NCI-H748 treated with DMSO at 0.1 percent for 48 hours (cell line): ENCODE measurements at regions not wholly inside any gene's neighbourhood (a gene's known extent, or its start where the extent isn't known, plus 50 kb on each side); places are given as distances from the start of the nearest gene placed in this dataset.
"Not testable (repeated sequence)": the region's sequence is repeated elsewhere in the genome, so short reads cannot be mapped to it uniquely, and the experiment has no call there.

Source experiments
- DNase-seq: peaks from one replicate; lab custom pipeline; 2025; lab: John Stamatoyannopoulos, UW

DNA sequence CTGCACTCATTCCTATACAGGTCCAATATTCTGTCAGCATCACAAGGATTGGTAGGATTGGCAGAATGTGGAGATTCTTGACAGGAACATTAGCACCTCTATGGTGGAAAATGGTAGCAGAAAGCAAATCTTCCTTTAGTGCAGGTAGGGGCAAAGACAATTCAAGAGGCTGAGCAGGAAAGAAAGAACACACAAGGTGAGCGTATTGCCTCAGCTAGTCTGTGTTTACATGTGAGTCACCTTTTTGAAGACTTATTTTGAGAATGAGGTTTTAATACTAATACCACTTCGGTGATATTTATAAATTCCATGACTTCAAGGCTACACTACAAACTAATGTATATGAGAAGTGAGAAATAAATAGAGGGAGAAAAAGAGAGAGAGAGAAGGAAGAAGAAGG lies 717.0 kb downstream of the BRINP1 start:
- DNase-seq: no peak

DNA sequence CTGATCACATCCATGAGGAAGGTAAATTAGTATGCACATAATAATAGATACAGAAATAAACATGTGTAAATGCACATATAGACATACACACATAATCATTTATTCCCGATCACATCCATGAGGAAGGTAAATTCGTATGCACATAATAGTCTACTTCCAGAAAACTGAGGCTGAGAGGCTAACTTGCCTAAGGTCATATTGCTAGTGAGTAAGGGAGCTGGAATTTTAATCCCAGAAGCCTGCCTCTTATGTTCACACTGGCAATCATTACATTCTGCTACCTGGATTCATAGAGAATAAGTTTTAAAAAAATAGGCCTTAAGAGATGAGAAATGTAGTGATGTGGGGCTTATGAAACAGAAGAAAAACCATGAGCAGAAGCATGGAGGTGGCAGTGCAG lies 716.3 kb downstream of the BRINP1 start:
- DNase-seq: no peak

DNA sequence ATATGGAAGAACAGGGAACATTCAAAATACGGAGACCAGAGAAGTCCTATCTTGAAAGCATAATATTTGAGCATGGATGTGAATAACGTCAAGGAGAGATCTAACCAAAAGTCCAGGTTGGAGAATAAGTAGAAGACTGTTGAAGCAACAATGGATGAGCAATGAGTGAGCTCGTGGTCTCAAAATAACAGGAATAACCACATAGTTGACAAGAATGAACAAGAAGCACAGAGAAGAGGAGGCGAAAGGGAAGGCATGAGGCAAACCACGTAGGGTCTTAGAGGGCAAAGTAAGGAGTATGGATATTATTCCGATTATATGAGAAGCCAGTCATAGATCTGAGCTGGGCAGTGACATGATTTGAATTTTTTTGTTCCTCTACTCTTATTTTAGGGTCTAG lies 710.2 kb downstream of the BRINP1 start:
- no peak for DNase-seq

- no peak for DNase-seq
Observed at GRCh38 chr9:118665226-118665919, 703.9 kb downstream of the BRINP1 start.

DNA sequence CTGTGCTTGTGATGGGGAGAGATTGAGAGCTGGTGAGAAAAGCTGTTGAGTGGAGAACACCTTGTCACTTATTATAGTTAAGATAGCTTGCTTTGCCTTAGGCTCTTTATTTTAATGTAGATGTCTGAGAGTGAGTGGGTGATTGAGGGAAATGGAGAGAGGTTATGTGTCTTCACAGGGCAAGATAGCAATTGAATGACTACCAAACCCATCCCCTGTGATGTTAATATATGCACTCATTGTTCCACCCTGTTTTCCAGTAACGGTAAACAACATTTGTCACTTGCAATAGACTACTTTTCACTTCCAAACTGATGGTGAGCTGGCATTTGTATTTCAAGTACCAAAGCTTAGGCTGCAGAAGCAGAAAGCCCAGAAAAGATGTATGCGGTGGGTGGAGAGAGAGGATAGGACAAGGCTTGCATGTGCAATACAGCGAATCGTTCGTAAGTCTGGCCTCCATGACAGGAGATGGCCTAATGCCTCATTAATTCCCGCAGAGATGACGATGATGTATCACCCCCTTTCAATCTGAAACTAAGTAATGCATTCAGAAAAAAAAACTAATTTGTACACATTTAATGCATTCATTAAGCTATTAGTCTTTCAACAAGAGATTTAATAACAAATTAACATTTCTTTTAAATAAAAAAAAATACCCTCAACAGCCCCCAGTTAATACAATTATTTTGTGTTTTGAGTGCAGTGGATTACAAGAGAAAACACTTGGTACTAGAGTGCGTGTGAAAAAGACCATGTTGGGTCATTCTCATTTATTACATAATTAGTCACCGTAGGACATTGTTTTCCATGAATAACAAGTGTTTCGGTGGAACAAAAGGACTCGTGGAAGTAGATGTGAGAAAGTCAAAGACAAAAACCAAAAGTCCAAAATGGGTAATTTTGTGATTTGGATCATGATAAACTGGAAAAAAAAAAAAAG lies 699.0 kb downstream of the BRINP1 start:
- DNase-seq: peak; percentile 99

DNA sequence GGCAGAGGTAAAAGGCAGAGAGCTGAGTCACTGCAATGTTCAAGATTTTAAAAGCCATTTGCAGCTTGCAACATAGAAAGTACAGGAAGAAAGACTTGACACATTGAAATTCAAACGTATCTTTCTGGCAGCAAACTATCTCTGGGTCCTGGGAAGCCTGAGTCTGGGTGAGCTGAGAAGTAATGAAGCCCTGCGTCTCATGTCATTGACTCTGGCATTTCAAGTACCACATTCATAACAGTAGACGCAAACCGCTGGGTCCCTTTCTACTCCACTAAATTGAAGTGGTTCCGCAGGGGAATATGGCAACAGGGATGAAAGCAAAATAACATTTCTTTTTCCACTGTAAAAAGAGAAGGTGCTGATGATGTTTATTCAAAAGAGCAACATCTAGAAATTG lies 694.3 kb downstream of the BRINP1 start:
- no peak for DNase-seq

- DNase-seq: not testable (repeated sequence)
Observed at GRCh38 chr9:118677936-118678653, 691.1 kb downstream of the BRINP1 start.

GRCh38 chr9:118686959-118687358 lies 682.3 kb downstream of the BRINP1 start:
- peak; percentile 99 for DNase-seq

DNA sequence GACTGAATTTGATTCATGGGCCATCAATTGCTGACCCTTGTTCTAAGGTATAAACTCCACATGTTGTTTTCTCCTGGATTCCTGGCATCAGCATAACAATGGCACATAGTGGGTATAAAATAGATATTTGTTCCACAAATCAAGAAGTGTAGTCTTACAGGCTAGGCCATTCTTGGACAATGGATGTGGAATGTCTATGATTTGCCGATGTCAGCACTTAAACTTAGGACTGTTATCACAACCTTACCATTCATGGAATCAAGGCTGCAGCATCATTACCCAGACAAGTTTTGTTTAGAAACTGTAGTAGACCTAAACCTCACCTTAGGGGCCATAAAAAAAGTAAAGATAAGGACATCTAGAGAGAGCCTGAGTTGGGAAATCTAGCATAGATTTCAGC lies 680.0 kb downstream of the BRINP1 start:
- no peak for DNase-seq

DNA sequence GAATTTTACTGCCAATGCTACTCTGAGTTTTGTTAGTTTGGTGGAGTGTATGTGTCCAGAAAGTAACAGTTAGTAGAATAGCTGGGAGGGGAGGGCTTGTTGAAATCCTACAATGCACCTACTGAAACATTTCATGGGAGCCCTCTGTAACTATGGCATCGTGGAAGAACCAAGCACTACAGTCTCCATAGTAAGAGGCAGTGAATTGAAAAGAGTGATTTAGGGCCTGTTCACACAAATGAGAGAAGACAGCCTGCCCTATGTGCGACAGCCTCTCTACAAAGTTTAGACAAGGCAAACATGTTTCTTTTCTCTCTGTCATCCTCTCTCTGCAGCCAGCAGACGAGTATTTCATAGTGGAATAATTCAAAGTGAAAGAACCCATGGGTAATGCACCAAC lies 676.6 kb downstream of the BRINP1 start:
- no peak for DNase-seq

DNA sequence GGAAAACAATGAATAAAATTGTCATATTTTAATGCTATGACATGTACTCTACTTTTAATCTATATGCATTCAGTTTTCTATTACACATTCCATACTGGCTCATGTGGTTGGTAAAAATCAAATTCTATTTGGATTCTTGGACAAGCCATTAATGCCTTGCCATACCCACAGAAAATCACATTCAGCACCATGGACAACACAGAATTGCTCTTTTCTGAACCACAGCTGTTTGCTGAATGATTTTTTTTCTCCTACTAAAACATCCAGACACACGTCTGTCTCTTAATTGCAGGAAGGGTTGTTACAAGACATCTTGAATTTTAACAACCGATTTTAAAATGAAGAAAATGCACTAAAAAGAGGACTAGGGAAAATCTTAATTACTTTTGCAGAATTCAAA lies 675.6 kb downstream of the BRINP1 start:
- no peak for DNase-seq

DNA sequence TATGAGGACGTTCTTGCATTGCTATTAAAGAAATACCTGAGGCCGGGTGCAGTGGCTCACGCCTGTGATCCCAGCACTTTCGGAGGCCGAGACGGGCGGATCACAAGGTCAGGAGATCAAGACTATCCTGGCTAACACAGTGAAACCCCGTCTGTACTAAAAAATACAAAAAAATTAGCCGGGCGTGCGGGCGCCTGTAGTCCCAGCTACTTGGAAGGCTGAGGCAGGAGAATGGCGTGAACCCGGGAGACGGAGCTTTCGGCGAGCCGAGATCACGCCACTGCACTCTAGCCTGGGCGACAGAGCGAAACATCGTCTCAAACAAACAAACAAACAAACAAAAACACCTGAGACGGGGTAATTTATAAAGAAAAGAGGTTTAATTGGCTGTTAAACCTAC lies 674.0 kb downstream of the BRINP1 start:
- DNase-seq: not testable (repeated sequence)

DNA sequence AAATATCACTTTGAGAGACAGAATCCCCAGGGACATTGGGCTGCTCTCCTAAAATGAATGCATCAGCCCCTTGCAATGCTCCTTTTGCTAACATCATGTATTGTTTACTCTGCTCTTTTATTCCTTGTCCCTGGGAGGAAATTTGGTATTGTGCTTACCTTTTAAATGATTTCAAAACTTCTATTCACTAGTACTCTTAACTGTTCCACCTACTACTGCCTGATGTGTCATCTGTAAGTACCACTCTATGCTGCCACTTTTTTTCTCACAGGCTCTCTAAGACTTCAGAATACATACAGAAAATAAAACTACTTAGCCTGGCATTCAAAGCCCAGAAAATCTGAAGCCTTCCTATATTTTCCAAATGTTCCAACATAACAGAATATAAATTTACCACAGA lies 667.2 kb downstream of the BRINP1 start:
- DNase-seq: no peak

GRCh38 chr9:118711843-118712242 lies 657.4 kb downstream of the BRINP1 start:
- DNase-seq: no peak

GRCh38 chr9:118721276-118721675 lies 648.0 kb downstream of the BRINP1 start:
- no peak for DNase-seq

- peak; percentile 68 for DNase-seq
Observed at GRCh38 chr9:118721923-118722322, 647.3 kb downstream of the BRINP1 start.

DNA sequence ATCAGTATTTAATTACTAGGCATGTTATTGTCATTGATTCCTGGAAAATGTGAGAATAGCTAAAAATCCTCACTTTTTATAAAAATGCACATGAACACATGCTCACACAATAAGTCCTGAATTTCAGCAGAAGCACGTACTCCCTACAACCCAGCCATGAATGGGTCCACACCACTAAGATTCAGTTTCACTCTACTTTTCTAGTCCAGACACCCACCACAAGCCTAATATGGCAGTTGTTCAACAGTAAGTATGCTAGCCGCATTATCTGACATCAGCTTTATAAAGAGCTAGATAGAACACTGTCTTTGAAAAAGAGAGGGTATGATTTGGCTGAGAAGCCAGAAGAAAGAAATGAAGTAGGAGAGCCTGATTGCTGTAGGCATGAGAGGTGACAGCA lies 639.3 kb downstream of the BRINP1 start:
- DNase-seq: no peak

DNA sequence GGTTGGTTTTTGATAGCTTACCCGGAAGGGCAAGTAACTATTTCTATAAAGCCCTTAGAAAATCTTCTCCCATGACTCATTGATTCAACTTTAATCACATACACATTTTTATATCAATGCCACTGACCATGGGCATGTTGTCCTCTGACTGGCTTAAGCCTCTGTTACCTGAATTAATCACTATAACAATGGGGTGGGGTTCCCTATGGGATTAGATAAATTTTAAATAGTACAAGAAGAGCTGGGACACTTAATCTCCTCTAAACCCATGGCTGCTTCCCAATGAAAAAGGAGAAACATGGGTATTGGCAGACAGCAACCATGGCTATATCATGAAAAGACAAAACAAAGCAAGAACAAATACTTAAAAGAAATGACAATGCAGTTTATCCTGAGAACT lies 636.2 kb downstream of the BRINP1 start:
- DNase-seq: no peak

GRCh38 chr9:118734696-118735095 lies 634.5 kb downstream of the BRINP1 start:
- DNase-seq: no peak

DNA sequence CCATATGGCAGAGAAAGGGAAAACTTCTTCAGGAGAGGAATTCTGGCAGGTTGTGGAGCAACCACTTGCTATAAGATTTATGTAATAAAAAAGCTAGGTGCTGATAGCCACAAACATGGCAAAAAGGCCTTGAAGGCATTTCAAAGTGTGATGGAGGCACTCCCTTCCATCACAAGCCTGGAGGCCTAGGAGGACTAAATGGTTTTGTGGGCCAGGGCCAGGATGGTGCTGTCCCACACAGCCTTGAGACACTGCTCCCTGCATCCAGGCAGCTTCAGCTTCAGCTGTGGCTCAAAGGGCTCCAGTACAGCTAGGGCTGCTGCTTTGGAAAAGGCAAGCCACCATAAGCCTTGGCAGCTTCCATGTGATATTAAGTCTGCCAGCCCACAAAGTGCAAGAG lies 632.8 kb downstream of the BRINP1 start:
- DNase-seq: no peak

DNA sequence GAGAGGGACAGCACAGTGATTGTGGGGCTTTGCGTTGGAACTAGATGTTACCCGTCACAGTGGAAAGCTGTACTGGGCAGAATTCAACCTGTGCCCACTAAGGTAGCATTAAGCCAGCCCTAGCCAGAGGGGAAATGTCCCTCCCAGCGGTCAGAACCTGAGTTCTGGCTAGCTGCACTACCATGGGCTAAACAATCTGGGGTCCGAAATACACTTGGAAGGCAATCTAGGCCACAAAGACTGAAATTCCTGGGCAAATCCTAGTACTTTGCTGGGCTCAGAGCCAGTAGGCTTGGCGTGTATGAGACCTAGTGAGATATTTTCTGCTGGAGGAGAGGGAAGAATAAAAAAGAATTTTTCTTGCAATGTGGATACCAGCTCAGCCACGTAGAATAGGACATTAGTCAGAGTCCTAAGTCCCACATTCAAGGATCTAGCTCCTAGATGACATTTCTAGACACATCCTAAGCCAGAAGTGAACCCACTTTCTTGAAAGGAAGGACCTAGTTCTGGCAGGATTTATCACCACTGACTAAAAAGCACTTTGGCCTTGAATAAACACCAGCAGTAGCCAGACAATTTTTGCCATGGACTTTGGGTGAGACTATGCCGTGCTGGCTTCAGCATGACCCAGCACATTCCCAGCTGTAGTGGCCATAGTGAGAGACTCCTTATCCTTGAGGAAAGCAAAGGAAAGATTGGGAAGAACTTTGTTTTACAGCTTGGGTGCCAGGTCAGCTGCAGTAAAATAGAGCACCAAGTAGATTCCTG lies 618.0 kb downstream of the BRINP1 start:
- DNase-seq: no peak

DNA sequence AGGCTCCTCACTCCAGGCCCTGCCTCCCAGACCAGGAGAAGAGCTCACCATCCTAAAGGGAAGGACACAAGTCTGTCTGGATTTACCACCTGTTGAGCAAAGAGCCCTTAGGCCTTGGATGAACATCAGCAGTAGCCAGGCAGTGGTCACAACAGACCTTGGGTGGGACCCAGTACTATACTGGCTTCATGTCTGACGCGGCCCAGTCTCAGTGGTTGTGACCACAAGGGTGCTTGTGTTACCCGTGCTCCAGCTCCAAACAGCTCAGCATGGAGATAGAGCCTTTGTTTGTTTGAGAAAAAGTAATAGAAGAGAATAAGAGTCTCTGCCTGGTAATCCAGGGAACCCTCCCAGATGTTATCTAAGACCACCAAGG lies 617.4 kb downstream of the BRINP1 start:
- DNase-seq: no peak
